Activated T-cell treated with anti-CD3 and anti-CD28 coated beads for 24 hours (primary cell): ENCODE measurements at regions not wholly inside any gene's neighbourhood (a gene's known extent, or its start where the extent isn't known, plus 50 kb on each side); places are given as distances from the start of the nearest gene placed in this dataset.

Experiments
- DNase-seq: peaks from one replicate; pipeline ENCODE4 v3.0.0-alpha.2; 2020; ENCODE audit warnings: low read depth

DNA sequence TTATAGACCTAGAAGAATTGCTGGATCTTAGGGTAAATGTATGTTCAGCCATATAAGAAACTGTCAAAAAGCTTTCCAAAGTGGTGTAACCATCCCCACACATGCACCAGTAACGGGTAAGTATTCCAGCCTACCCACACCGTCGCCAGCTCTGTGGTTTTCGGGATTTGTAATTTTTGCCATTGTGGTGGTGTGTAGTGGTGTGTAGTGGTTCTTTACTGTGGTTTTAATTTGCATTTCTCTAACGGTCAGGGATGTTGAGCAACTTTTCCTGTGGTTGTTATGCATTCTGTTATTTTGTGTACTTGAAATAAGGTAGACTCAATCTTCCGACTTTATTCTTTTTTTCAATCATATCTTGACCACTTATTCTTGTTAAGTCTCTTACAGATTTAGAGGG is 342.4 kb upstream of the AJAP1 start:
- DNase-seq = no peak

DNA sequence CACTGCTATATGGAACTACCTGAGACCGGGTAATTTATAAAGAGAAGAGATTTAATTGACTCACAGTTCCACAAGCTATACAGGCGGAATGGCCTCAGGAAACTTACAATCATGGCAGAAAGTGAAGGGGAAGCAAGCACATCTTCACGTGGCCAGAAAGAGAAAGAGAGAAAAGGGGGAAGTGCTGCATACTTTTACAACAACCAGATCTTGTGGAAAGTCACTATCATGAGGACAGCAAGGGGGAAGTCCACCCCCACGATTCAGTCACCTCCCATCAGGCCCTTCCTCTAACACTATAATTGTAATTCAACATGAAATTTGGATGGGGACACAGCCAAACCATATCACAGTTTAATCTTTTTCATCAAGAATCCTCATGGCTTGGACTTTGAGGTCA is 339.2 kb upstream of the AJAP1 start:
- no peak for DNase-seq

DNA sequence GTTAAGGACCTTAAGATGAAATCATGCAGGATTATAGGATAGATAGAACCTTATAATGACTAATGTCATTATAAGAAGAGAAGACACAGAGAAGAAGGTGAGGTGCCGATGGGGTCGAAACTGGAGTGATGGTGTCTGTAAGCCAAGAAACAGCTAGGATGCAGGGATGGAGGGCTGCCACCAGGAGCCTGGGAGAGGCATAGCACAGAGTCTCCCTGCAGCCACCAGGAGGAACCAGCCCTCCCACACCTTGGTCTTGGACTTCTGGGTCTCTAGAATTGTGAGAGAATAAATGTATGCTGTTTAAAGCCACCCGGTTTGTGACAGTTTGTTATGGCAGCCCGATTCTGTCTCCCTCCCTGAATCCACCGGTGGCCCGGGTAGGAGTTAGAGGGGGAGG is 337.2 kb upstream of the AJAP1 start:
- no peak for DNase-seq

DNA sequence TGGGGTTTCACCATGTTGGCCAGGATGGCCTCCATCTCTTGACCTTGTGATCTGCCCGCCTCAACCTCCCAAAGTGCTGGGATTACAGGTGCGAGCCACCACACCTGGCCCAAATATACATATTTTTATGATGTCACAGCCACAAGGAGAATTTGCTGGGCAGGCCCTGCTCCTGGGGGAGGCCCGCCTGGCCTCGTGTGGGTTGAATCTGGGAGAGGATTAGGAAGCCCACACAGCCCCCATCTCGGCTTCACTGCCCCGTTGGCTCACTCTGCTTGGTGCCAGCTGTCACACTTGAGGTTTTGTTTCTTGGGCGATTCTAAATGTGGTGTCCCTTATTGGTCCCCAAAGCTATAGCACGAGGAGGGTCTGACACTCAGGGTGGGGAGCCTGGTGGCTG is 335.7 kb upstream of the AJAP1 start:
- DNase-seq = no peak

DNA sequence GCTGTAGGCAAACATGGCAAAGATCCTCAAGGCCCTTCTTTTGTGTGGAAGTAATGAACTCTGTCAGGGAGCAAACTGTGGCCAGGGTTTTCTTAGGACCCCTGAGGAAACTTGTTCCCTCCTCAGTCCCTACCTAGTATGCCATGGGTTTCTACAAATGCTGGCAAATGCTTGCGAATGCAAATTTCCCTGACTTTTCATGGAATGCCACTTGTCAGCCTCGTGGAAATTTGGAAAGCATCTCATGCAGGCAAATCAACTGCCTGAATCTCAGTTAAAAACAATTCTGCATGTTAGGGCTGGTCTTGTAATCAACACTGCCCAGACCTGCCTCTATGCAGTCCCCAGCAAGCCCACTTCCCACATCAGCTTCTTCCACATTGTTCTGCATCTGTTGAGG is 334.9 kb upstream of the AJAP1 start:
- no peak for DNase-seq

- DNase-seq = no peak
These were observed 331.5 kb upstream of the AJAP1 start for GRCh38 chr1:4322881-4323280.

- DNase-seq = no peak
These were observed 331.1 kb upstream of the AJAP1 start for GRCh38 chr1:4323309-4323708.

DNA sequence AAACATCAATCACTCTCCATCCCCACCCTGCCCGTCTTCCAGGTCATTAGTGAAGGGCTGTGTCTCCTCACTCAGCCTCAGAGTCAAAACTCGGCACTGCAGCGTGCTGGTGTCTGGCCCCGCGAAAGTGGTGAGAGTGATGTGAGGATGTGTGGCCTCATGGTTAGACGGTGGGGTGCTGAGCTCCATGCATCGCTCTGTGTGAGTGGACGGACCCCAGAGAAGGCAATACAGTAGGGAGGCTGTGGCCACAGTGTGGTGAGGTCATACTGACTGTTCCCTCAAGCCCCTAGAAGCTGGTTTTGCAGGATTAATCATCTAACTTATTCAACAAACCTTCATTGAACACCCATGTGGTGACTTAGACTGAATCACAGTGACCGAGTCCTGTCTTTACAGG is 329.9 kb upstream of the AJAP1 start:
- DNase-seq = no peak

DNA sequence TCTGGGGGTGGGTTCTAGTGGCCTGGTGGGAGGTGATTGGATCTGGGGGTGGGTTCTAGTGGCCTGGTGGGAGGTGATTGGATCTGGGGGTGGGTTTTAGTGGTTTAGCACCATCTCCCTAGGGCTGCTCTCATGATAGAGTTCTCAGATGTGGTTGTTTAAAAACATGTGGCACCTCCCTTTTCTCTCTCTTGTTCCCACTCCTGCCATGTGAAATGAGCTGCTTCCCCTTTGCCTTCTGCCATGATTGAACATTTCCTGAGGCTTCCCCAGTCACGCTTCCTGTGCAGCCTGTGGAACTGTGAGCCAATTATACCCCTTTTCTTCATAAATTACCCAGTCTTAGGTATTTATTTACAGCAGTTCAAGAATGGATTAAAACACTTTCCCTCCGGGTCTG is 327.3 kb upstream of the AJAP1 start:
- no peak for DNase-seq

- DNase-seq = no peak
These were observed 325.9 kb upstream of the AJAP1 start for GRCh38 chr1:4328402-4329071.

- DNase-seq = no peak
These were observed 323.3 kb upstream of the AJAP1 start for GRCh38 chr1:4330805-4331766.

DNA sequence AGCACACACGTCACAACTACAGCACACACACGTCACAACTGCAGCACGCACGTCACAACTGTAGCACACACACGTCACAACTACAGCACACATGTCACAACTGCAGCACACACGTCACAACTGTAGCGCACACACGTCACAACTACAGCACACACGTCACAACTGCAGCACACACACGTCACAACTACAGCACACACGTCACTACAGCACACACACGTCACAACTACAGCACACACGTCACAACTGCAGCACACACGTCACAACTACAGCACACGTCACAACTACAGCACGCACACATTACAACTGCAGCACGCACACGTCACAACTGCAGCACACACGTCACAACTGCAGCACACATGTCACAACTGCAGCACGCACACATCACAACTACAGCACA is 322.6 kb upstream of the AJAP1 start:
- no peak for DNase-seq

DNA sequence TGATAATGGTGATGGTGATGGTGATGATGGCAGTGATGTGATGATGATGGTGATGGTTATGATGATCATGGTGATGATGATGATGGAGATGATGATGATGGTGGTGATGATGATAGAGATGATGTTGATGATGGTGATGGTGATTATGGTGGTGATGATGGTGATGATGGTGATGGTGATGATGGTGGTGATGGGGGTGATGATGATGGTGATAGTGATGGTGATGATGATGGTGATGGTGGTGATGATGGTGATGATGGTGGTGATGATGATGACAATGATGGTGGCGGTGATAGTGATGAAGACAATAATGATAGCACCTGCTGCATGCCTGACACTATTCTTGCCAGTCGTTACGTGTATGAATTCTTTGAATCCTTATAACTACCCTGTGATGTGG is 317.9 kb upstream of the AJAP1 start:
- DNase-seq = no peak

DNA sequence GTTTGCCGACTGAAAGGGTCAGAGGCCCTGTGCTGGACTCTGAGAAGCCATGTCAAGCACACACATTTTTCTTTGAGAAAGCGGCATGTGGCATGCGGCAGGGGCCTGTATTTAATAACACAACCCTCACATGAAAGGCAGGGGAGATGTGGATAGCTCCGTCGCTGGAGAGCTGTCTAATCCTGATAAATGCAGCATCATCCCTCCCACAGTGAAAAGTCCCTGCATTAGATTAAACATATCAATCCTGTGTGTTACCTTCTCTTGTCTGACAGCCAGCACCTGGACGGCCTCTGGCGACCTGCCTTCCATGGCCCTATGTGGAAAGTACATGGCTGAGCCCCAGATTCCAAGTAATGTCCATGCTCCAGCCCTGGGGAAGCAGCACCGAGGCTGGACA is 313.0 kb upstream of the AJAP1 start:
- DNase-seq = no peak

- DNase-seq = no peak
These were observed 310.2 kb upstream of the AJAP1 start for GRCh38 chr1:4344065-4344732.

GRCh38 chr1:4345094-4345493 is 309.3 kb upstream of the AJAP1 start:
- DNase-seq = no peak

DNA sequence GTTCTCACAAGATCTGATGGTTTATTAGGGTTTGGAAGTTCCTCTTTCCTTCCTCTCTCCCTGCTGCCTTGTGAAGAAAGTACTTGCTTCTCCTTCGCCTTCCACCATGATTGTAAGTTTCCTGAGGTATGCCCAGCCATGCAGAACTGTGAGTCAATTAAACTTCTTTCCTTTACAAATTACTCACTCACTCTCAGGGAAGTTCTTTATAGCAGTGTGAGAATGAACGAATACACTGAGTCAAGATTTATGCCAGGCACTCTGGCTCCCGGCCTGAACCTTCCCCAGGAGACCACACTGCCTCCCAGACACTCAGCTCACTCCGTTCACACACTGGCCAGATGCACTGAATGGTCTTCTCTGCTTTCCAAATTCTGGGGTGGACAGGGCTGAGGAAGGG is 308.3 kb upstream of the AJAP1 start:
- DNase-seq = no peak

GRCh38 chr1:4351453-4351852 is 303.0 kb upstream of the AJAP1 start:
- DNase-seq = no peak

GRCh38 chr1:4353090-4353856 is 301.1 kb upstream of the AJAP1 start:
- no peak for DNase-seq

- DNase-seq = no peak
These were observed 298.6 kb upstream of the AJAP1 start for GRCh38 chr1:4355839-4356238.

GRCh38 chr1:4362314-4363044 is 291.9 kb upstream of the AJAP1 start:
- no peak for DNase-seq

GRCh38 chr1:4366091-4366490 is 288.3 kb upstream of the AJAP1 start:
- DNase-seq = no peak
